ENCODE measurements at regions not wholly inside any gene's neighbourhood (a gene's known extent, or its start where the extent isn't known, plus 50 kb on each side); places are given as distances from the start of the nearest gene placed in this dataset.

DNA sequence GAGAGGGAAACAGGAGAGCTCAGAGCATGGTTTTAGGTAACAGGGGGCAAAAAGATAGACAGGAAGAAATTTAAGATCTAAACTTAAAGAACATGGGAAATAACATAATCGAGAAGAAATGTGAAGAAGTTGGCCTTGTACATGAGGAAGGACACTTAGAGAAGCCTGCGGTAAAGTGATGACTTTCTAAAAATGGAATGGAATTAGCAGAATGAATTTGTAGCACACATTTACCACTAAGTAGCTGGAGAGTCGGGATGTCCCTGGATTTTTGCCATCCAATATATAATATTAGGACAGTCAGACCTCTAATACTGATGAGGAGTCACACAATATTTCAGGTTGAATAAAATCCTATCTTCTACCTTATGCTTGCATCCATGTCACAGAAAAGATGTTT lies 77.7 kb upstream of the C1orf87 start:
- Histone ChIP-seq H3K4me1 (ENCODE audit: control insufficient read depth, insufficient read depth, low read length) (no peaks in the 10 kb centered on the region), H3K27me3 (ENCODE audit: control insufficient read depth, insufficient read depth, low read length) (no peaks in the 10 kb centered on the region), H3K36me3 (ENCODE audit: control insufficient read depth, insufficient read depth, low read length) (no peaks in the 10 kb centered on the region), H3K9ac (ENCODE audit: low read depth, low read length) (no peak overlapping the region), H3K9me3 (ENCODE audit: control insufficient read depth, insufficient read depth, low read length) (no peaks in the 10 kb centered on the region), H3K4me3 (ENCODE audit: low read depth, low read length) (no peak overlapping the region)

DNA sequence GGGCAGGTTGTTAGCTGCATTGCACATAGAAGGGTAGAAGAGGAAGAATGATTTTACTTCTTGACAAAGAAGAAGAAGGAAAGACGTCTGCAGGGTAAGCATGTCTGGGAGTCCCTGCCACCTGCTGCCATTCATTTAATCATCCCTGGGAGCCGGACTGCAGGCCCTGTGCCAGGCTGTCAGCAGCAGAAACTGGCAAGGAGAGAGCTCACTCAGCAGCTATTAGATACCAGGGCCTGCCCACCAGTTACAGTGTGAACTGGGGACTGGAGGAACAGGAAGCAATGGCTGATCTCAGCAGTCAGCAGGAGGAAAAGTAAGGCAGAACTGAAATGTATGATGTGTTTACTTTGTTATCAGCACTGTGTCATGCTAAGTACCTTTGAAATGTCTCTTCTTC lies 75.7 kb upstream of the C1orf87 start:
- Histone ChIP-seq H3K27me3 (ENCODE audit: control insufficient read depth, insufficient read depth, low read length) (no peaks in the 10 kb centered on the region), H3K4me1 (ENCODE audit: control insufficient read depth, insufficient read depth, low read length) (no peaks in the 10 kb centered on the region), H3K4me3 (ENCODE audit: low read depth, low read length) (no peak overlapping the region), H3K36me3 (ENCODE audit: control insufficient read depth, insufficient read depth, low read length) (no peaks in the 10 kb centered on the region), H3K9ac (ENCODE audit: low read depth, low read length) (no peak overlapping the region), H3K9me3 (ENCODE audit: control insufficient read depth, insufficient read depth, low read length) (no peaks in the 10 kb centered on the region)

DNA sequence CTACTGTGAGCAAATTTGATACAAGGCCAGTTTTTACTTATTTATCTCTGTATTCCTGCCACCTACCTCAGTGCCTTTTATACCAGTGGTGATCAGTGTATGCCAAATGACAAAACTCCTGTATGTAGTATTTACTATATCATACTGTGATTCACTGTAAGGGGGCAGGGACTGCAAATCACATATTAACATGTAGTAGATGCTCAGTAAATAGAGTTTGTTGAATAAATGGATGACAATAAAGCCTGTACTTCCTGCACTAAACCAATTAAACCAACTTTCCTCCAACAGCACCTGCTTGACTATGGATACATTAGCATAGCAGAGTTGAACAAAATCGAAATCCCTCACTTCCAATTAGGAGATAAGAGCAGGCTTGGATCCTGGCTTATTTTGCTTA lies 73.3 kb upstream of the C1orf87 start:
- Histone ChIP-seq H3K9ac (ENCODE audit: low read depth, low read length) (no peak overlapping the region), H3K9me3 (ENCODE audit: control insufficient read depth, insufficient read depth, low read length) (no peaks in the 10 kb centered on the region), H3K27me3 (ENCODE audit: control insufficient read depth, insufficient read depth, low read length) (no peaks in the 10 kb centered on the region), H3K36me3 (ENCODE audit: control insufficient read depth, insufficient read depth, low read length) (no peaks in the 10 kb centered on the region), H3K4me1 (ENCODE audit: control insufficient read depth, insufficient read depth, low read length) (no peaks in the 10 kb centered on the region), H3K4me3 (ENCODE audit: low read depth, low read length) (no peak overlapping the region)

DNA sequence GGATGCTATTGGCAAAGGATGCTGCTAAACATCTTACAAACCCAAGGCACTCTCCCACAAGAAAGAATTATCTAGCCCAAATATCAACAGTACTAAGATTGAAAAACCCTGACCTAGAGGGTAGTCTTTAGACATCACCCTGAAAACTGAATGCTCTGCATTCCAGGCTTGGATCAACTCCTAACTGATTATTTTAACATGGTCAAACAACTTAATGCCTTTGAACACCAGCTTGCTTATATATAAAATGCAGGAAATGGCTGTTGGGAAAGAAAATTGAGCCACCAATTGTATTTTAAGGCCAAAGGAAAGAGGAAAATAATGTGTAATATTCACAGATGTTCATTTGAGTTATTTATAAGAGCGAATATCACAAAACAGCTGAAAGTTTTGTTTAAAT lies 72.2 kb upstream of the C1orf87 start:
- Histone ChIP-seq H3K36me3 (ENCODE audit: control insufficient read depth, insufficient read depth, low read length) (no peaks in the 10 kb centered on the region), H3K4me1 (ENCODE audit: control insufficient read depth, insufficient read depth, low read length) (no peaks in the 10 kb centered on the region), H3K27me3 (ENCODE audit: control insufficient read depth, insufficient read depth, low read length) (no peaks in the 10 kb centered on the region), H3K9me3 (ENCODE audit: control insufficient read depth, insufficient read depth, low read length) (no peaks in the 10 kb centered on the region), H3K4me3 (ENCODE audit: low read depth, low read length) (no peak overlapping the region), H3K9ac (ENCODE audit: low read depth, low read length) (no peak overlapping the region)

DNA sequence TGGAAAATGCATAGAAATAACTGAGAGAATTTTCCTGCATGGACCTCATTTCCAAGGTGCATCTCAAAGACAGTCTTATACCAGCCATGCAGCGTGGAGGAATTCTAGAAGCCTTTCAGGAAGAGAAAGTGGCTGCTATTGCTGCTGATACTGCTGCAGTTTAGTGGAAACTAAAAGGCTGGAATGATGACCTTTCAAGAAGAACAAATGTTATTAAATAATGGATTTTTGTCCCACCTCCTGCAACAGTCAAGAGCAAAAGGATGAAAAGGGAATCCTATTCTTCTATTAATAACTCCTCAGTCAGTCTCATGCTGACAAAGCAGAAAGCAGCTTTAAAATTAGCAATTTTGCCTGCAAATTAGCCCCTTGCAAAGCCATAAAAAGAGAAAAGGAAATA lies 68.2 kb upstream of the C1orf87 start:
- no peak overlapping the region for H3K9ac ChIP-seq (ENCODE audit: low read depth, low read length)
- no peaks in the 10 kb centered on the region for H3K27me3 ChIP-seq (ENCODE audit: control insufficient read depth, insufficient read depth, low read length)
- no peaks in the 10 kb centered on the region for H3K36me3 ChIP-seq (ENCODE audit: control insufficient read depth, insufficient read depth, low read length)
- H3K4me1 ChIP-seq (ENCODE audit: control insufficient read depth, insufficient read depth, low read length), result no peaks in the 10 kb centered on the region
- H3K4me3 ChIP-seq (ENCODE audit: low read depth, low read length), result no peak overlapping the region
- H3K9me3 ChIP-seq (ENCODE audit: control insufficient read depth, insufficient read depth, low read length), result no peaks in the 10 kb centered on the region

DNA sequence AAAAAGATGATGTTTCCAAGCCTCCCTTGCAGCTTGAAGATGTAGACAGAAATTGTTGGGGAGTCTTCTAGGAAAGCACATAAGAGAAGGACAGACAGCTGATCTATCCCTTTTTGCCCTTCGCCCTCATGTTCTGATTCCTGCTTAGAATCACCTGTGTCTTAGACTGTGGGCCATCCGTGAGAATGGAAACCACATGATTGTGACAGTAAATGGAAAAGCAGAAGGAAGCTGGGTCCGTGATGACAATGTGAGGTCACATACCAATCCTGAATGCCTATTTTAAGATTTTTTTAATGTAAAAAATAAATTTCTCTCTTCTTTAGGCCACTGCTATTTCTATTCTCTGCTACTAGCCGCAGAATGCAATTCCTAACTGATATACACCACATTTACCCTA lies 67.7 kb upstream of the C1orf87 start:
- Histone ChIP-seq H3K9ac (ENCODE audit: low read depth, low read length) (no peak overlapping the region), H3K4me1 (ENCODE audit: control insufficient read depth, insufficient read depth, low read length) (no peaks in the 10 kb centered on the region), H3K36me3 (ENCODE audit: control insufficient read depth, insufficient read depth, low read length) (no peaks in the 10 kb centered on the region), H3K4me3 (ENCODE audit: low read depth, low read length) (no peak overlapping the region), H3K27me3 (ENCODE audit: control insufficient read depth, insufficient read depth, low read length) (no peaks in the 10 kb centered on the region), H3K9me3 (ENCODE audit: control insufficient read depth, insufficient read depth, low read length) (no peaks in the 10 kb centered on the region)

DNA sequence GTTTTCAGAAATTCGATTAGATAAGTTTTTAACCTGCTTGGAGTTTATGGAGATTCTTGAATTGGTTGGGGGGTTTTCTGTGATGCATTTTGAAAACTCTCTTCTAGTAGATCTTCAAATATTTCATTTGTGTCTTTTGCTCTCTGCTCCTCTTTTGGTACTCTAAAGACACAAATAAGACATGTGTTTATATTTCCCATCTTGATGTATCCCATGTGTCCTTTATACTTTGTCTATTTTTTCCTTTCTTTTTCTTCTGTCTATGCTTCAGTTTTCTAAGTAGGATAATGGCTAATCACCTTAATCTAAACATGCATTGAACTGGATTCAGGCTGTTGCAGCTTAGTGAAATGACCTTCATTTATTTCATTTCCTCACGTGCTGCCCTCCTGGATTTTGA lies 63.8 kb upstream of the C1orf87 start:
- Histone ChIP-seq H3K9ac (ENCODE audit: low read depth, low read length) (no peak overlapping the region), H3K27me3 (ENCODE audit: control insufficient read depth, insufficient read depth, low read length) (no peaks in the 10 kb centered on the region), H3K36me3 (ENCODE audit: control insufficient read depth, insufficient read depth, low read length) (no peaks in the 10 kb centered on the region), H3K9me3 (ENCODE audit: control insufficient read depth, insufficient read depth, low read length) (no peaks in the 10 kb centered on the region), H3K4me3 (ENCODE audit: low read depth, low read length) (no peak overlapping the region), H3K4me1 (ENCODE audit: control insufficient read depth, insufficient read depth, low read length) (no peaks in the 10 kb centered on the region)

DNA sequence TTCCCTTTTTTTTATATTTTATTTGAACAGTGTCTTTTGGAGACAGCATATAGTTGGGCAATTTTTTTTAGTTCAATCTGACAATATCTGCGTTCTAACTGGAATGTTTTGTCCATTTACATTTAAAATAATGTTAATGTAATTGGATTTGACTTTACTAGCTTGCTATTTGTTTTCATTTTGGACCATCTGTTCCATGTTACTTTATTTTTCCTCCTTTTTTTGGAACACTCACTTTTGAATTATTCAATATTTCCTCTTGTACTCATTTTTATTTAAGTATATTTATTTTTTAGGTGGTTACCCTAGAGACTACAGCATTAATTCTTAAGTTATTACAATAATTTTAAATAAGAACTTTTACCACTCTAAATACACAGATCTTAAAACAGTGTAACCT lies 62.8 kb upstream of the C1orf87 start:
- Histone ChIP-seq H3K4me1 (ENCODE audit: control insufficient read depth, insufficient read depth, low read length) (no peaks in the 10 kb centered on the region), H3K27me3 (ENCODE audit: control insufficient read depth, insufficient read depth, low read length) (no peaks in the 10 kb centered on the region), H3K4me3 (ENCODE audit: low read depth, low read length) (no peak overlapping the region), H3K9ac (ENCODE audit: low read depth, low read length) (no peak overlapping the region), H3K9me3 (ENCODE audit: control insufficient read depth, insufficient read depth, low read length) (no peaks in the 10 kb centered on the region), H3K36me3 (ENCODE audit: control insufficient read depth, insufficient read depth, low read length) (no peaks in the 10 kb centered on the region)

DNA sequence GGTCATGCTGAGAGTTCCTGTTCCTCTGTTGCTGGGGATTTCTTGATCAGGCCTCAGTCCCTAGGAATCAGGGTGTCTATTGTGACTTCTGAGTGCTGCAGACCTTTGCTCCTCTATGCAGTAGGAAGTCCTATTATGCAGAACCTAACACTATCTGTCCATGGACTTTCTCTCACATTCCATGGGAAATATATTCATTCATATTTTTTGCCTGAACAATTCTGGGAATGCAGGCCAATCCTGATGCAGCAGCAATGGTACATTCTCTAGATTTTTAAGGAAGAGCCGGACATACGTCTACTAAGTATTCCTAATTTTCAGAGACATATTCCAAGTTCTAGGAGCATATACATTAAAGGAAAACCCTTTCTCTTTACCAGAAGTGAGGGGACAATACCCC lies 61.1 kb upstream of the C1orf87 start:
- H3K9me3 ChIP-seq (ENCODE audit: control insufficient read depth, insufficient read depth, low read length), result no peaks in the 10 kb centered on the region
- no peaks in the 10 kb centered on the region for H3K4me1 ChIP-seq (ENCODE audit: control insufficient read depth, insufficient read depth, low read length)
- no peak overlapping the region for H3K9ac ChIP-seq (ENCODE audit: low read depth, low read length)
- no peaks in the 10 kb centered on the region for H3K27me3 ChIP-seq (ENCODE audit: control insufficient read depth, insufficient read depth, low read length)
- H3K36me3 ChIP-seq (ENCODE audit: control insufficient read depth, insufficient read depth, low read length), result no peaks in the 10 kb centered on the region
- no peak overlapping the region for H3K4me3 ChIP-seq (ENCODE audit: low read depth, low read length)

DNA sequence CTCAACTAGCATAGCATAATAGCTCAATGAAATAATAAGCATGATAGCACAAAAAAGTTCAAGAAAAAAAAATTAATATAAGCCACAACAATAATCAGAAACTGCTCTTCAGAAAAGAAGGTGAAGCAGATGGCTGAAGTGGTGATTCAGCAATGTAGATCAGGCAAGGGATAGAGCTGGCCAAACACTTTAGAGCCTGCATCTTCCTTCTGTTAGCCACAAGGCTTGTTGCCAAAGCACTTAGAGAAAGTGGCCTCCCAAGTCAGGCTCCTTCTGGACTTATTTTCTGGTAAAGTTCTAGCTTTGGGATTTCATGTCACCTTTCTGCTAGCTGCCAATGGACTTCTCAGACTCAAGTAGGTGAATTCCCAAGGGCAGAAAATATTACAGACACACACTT lies 60.3 kb upstream of the C1orf87 start:
- H3K4me3 ChIP-seq (ENCODE audit: low read depth, low read length), result no peak overlapping the region
- H3K4me1 ChIP-seq (ENCODE audit: control insufficient read depth, insufficient read depth, low read length), result no peaks in the 10 kb centered on the region

DNA sequence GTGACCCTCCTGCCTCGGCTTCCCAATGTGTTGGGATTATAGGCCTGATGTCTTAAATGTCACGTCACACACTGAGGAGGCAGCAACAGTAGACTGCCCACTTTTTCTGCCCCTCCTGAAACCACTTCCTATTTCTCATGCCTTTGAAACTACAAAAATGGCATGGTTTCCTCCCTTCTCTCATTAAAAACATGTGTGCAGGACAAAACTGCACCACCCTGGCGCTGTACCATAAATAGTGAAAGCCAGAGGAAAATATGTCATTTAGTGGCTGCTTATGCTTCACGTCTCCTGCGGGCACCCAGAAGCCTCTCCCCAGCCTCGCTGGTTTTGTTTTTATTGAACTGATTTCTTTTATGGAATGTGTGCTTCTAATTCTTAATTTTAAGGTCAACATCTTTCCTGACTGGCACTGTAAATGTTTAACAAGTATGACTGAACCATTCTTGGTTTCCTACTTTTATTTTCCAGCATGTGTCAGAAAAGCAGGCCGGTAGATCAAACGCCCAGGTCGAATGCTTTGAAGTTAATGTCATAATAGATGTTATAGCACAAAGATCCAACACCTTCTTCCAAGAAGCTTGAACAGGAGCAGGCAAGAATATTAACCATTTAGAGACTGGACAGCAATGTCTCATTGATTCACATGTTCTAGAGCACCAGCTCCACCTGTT lies 59.6 kb upstream of the C1orf87 start:
- no peak overlapping the region for H3K9ac ChIP-seq (ENCODE audit: low read depth, low read length)
- H3K27me3 ChIP-seq (ENCODE audit: control insufficient read depth, insufficient read depth, low read length), result no peaks in the 10 kb centered on the region
- no peaks in the 10 kb centered on the region for H3K36me3 ChIP-seq (ENCODE audit: control insufficient read depth, insufficient read depth, low read length)
- H3K4me1 ChIP-seq (ENCODE audit: control insufficient read depth, insufficient read depth, low read length), result no peaks in the 10 kb centered on the region
- H3K4me3 ChIP-seq (ENCODE audit: low read depth, low read length), result no peak overlapping the region
- no peaks in the 10 kb centered on the region for H3K9me3 ChIP-seq (ENCODE audit: control insufficient read depth, insufficient read depth, low read length)

More for the DNA sequence above, 60.3 kb upstream of the C1orf87 start:
- Histone ChIP-seq H3K27me3 (ENCODE audit: control insufficient read depth, insufficient read depth, low read length) (no peaks in the 10 kb centered on the region), H3K9ac (ENCODE audit: low read depth, low read length) (no peak overlapping the region), H3K36me3 (ENCODE audit: control insufficient read depth, insufficient read depth, low read length) (no peaks in the 10 kb centered on the region), H3K9me3 (ENCODE audit: control insufficient read depth, insufficient read depth, low read length) (no peaks in the 10 kb centered on the region)

DNA sequence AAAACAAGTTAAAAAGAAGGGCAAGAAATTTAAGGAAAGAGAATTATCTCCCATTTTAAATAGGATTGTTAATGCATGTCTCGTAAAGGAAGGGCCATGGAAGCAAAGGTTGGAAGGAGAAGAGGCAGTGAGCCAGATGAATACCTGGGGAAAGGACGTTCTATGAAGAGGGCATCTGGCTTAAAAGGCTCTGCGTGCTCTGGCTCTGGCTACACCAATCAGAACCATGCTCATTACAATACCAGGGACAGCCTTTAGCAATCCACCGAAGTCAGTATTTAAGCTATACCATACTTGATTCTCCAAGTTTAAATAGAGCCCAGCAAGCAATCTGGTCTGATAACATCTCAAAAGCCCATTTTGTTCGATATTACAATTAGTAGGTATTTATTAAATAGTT lies 58.5 kb upstream of the C1orf87 start:
- H3K9me3 ChIP-seq (ENCODE audit: control insufficient read depth, insufficient read depth, low read length), result no peaks in the 10 kb centered on the region
- no peak overlapping the region for H3K9ac ChIP-seq (ENCODE audit: low read depth, low read length)
- H3K36me3 ChIP-seq (ENCODE audit: control insufficient read depth, insufficient read depth, low read length), result no peaks in the 10 kb centered on the region
- no peak overlapping the region for H3K4me3 ChIP-seq (ENCODE audit: low read depth, low read length)
- no peaks in the 10 kb centered on the region for H3K4me1 ChIP-seq (ENCODE audit: control insufficient read depth, insufficient read depth, low read length)
- no peaks in the 10 kb centered on the region for H3K27me3 ChIP-seq (ENCODE audit: control insufficient read depth, insufficient read depth, low read length)
